IMR-90 (cell line): ENCODE measurements at regions not wholly inside any gene's neighbourhood (a gene's known extent, or its start where the extent isn't known, plus 50 kb on each side); places are given as distances from the start of the nearest gene placed in this dataset.

Experiments used
- ATAC-seq: fragments of 200-7000 bp; cut with Tn5 transposase; 2 replicates; pipeline ENCODE4 v1.9.1; 2020; ENCODE audit warnings: low read depth, mild to moderate bottlenecking, moderate library complexity
- BruUV-seq: library from RNA; stranded (reverse); fragments of 400-500 nt; replicated peaks from 2 replicates; lab custom pipeline; 2021; lab: Mats Ljungman, UMichigan
- CTCF ChIA-PET: fragments of 300-600 bp; formaldehyde crosslinking; extraction: SDS; loops from one replicate; lab custom pipeline; 2021; ENCODE audit warnings: antibody characterized with exemption; lab: Yijun Ruan, JAX
- POLR2A ChIA-PET: fragments of 300-600 bp; sonication (Branson Sonifier 250); formaldehyde crosslinking; loops from one replicate; lab custom pipeline; 2022; ENCODE audit warnings: antibody characterized with exemption; ENCODE audit not compliant: unreplicated experiment; lab: Charles Lee
- DNase-seq: peaks from one replicate; pipeline ENCODE4 v3.0.0; 2013
- H2AFZ ChIP-seq: replicated peaks from 2 replicates; pipeline ENCODE3; 2013; ENCODE audit warnings: low read length, mild to moderate bottlenecking; ENCODE audit not compliant: poor library complexity
- H2AK5ac ChIP-seq: 2 replicates; pipeline ENCODE4 v1.6.1; 2013; ENCODE audit warnings: low read depth, low read length, inconsistent platforms
- H2AK9ac ChIP-seq: replicated peaks from 2 replicates; pipeline ENCODE3; 2013; ENCODE audit warnings: mild to moderate bottlenecking, low read depth, low read length, moderate library complexity; ENCODE audit not compliant: poor library complexity
- H2BK120ac ChIP-seq: 2 replicates; pipeline ENCODE4 v1.6.1; 2013; ENCODE audit warnings: low read depth, low read length, inconsistent platforms
- H2BK15ac ChIP-seq: 3 replicates; pipeline ENCODE4 v1.6.1; 2013; ENCODE audit warnings: low read depth, low read length, inconsistent platforms
- H2BK20ac ChIP-seq: 2 replicates; pipeline ENCODE4 v1.6.1; 2013; ENCODE audit warnings: low read depth, mild to moderate bottlenecking, inconsistent platforms, low read length, moderate library complexity
- H2BK5ac ChIP-seq: 2 replicates; pipeline ENCODE4 v1.6.1; 2013; ENCODE audit warnings: mild to moderate bottlenecking, low read depth, low read length, inconsistent platforms; ENCODE audit not compliant: poor library complexity, severe bottlenecking
- H3K14ac ChIP-seq: replicated peaks from 2 replicates; pipeline ENCODE4 v1.6.1; 2013; ENCODE audit warnings: low read depth, low read length, inconsistent platforms
- H3K18ac ChIP-seq: 2 replicates; pipeline ENCODE4 v1.6.1; 2013; ENCODE audit warnings: low read depth, low read length, control low read depth
- H3K23ac ChIP-seq: 2 replicates; pipeline ENCODE4 v1.6.1; 2013; ENCODE audit warnings: low read depth, low read length, inconsistent platforms
- H3K27ac ChIP-seq: 2 replicates; pipeline ENCODE4 v1.5.1; 2013; ENCODE audit warnings: mild to moderate bottlenecking, control low read depth, low read length; ENCODE audit not compliant: insufficient read depth
- H3K27me3 ChIP-seq: 2 replicates; pipeline ENCODE4 v1.6.1; 2013; ENCODE audit warnings: low read length; ENCODE audit not compliant: control insufficient read depth, insufficient read depth
- H3K36me3 ChIP-seq: 2 replicates; pipeline ENCODE4 v1.6.1; 2013; ENCODE audit warnings: low read length, mixed read lengths; ENCODE audit not compliant: control insufficient read depth, insufficient read depth
- H3K4ac ChIP-seq: 2 replicates; pipeline ENCODE4 v1.6.1; 2013; ENCODE audit warnings: low read depth, low read length, inconsistent platforms
- H3K4me1 ChIP-seq: 2 replicates; pipeline ENCODE4 v1.6.1; 2013; ENCODE audit warnings: low read length, mixed read lengths; ENCODE audit not compliant: control insufficient read depth, insufficient read depth
- H3K4me2 ChIP-seq: 2 replicates; pipeline ENCODE4 v1.6.1; 2013; ENCODE audit warnings: low read depth, mild to moderate bottlenecking, control low read depth, low read length, moderate library complexity
- H3K4me3 ChIP-seq: 2 replicates; pipeline ENCODE4 v1.5.1; 2013; ENCODE audit warnings: low read depth, mild to moderate bottlenecking, control low read depth, low read length, moderate library complexity; ENCODE audit not compliant: insufficient read depth
- H3K56ac ChIP-seq: 2 replicates; pipeline ENCODE4 v1.6.1; 2013; ENCODE audit warnings: low read length, inconsistent platforms; ENCODE audit not compliant: insufficient read depth; ENCODE audit errors: extremely low read depth
- H3K79me1 ChIP-seq, 2 experiments: 2 replicates each; pipeline ENCODE4 v1.6.1; 2013; ENCODE audit warnings: low read length in 2 of 2, inconsistent platforms in 1 of 2, low read depth in 1 of 2
- H3K9ac ChIP-seq: 2 replicates; pipeline ENCODE4 v1.6.1; 2013; ENCODE audit warnings: low read depth, low read length, control low read depth
- H3K9me1 ChIP-seq: 2 replicates; pipeline ENCODE4 v1.6.1; 2013; ENCODE audit warnings: low read length, inconsistent platforms; ENCODE audit not compliant: insufficient read depth
- H3K9me3 ChIP-seq: 2 replicates; pipeline ENCODE4 v1.6.1; 2013; ENCODE audit warnings: low read length; ENCODE audit not compliant: control insufficient read depth, insufficient read depth
- H4K20me1 ChIP-seq: 2 replicates; pipeline ENCODE4 v1.6.1; 2013; ENCODE audit warnings: low read length, inconsistent platforms; ENCODE audit not compliant: insufficient read depth
- H4K5ac ChIP-seq: 2 replicates; pipeline ENCODE4 v1.6.1; 2013; ENCODE audit warnings: mild to moderate bottlenecking, low read depth, low read length, control low read depth
- H4K8ac ChIP-seq, 2 experiments: 2 replicates each; pipeline ENCODE4 v1.6.1; 2013; ENCODE audit warnings: low read depth in 2 of 2, low read length in 2 of 2, control low read depth in 1 of 2, inconsistent platforms in 1 of 2
- H4K91ac ChIP-seq: 2 replicates; pipeline ENCODE4 v1.6.1; 2013; ENCODE audit warnings: low read depth, low read length, inconsistent platforms; ENCODE audit not compliant: insufficient read depth
- BHLHE40 ChIP-seq: fragments of 150-350 bp; IDR thresholded peaks from 2 replicates; pipeline ENCODE4 v1.6.1; 2016; ENCODE audit warnings: mild to moderate bottlenecking, low read depth, low read length
- CEBPB ChIP-seq: IDR thresholded peaks from 2 replicates; pipeline ENCODE4 v1.6.1; 2012; ENCODE audit warnings: low read depth, low read length, improper control_type of control experiment
- CHD1 ChIP-seq: IDR thresholded peaks from 2 replicates; pipeline ENCODE4 v1.6.1; 2012; ENCODE audit warnings: low read depth, low read length, improper control_type of control experiment
- ELK1 ChIP-seq: fragments of 150-350 bp; IDR thresholded peaks from 2 replicates; pipeline ENCODE4 v1.6.1; 2016; ENCODE audit warnings: low read depth, mild to moderate bottlenecking, low read length, moderate library complexity, borderline replicate concordance
- FOS ChIP-seq: fragments of 150-350 bp; IDR thresholded peaks from 2 replicates; pipeline ENCODE4 v1.6.1; 2016; ENCODE audit warnings: low read depth, low read length
- MAZ ChIP-seq: IDR thresholded peaks from 2 replicates; pipeline ENCODE4 v1.6.1; 2012; ENCODE audit warnings: low read depth, mild to moderate bottlenecking, low read length, improper control_type of control experiment, moderate library complexity, borderline replicate concordance
- MXI1 ChIP-seq: IDR thresholded peaks from 2 replicates; pipeline ENCODE4 v1.6.1; 2012; ENCODE audit warnings: low read depth, mild to moderate bottlenecking, low read length, moderate library complexity, borderline replicate concordance
- NFE2L2 ChIP-seq: fragments of 150-350 bp; IDR thresholded peaks from 2 replicates; pipeline ENCODE4 v1.6.1; 2016; ENCODE audit warnings: low read depth, mild to moderate bottlenecking, low read length
- POLR2A ChIP-seq: IDR thresholded peaks from 2 replicates; pipeline ENCODE4 v1.6.1; 2012; ENCODE audit warnings: mild to moderate bottlenecking, low read depth, low read length
- RAD21 ChIP-seq: IDR thresholded peaks from 2 replicates; pipeline ENCODE4 v1.6.1; 2012; ENCODE audit warnings: low read length, improper control_type of control experiment
- SMC3 ChIP-seq: fragments of 150-350 bp; IDR thresholded peaks from 2 replicates; pipeline ENCODE4 v1.6.1; 2016; ENCODE audit warnings: low read depth, mild to moderate bottlenecking, antibody characterized with exemption, low read length, moderate library complexity
- USF2 ChIP-seq: fragments of 150-350 bp; IDR thresholded peaks from 2 replicates; pipeline ENCODE4 v1.6.1; 2017; ENCODE audit warnings: mild to moderate bottlenecking, antibody characterized with exemption, low read length, low read depth
- WGBS, 2 experiments: methylation state at CpG; one replicate each; pipeline versions ENCODE4 v1.1.5 to v1.1.7; 2013; ENCODE audit warnings: missing lambda C conversion rate in 2 of 2; ENCODE audit not compliant: insufficient read length in 1 of 2; ENCODE audit errors: extremely low coverage in 2 of 2; 5-methylcytosine and 5-hydroxymethylcytosine counted together
- dilution Hi-C: fragments of 300-500 bp; cut with HindIII; formaldehyde crosslinking; loops from one replicate; pipeline ENCODE4 v1.14.3; 2018; ENCODE audit warnings: low sequenced_read_pairs; ENCODE audit not compliant: unreplicated experiment
- in situ Hi-C: fragments of 300-500 bp; cut with MboI; formaldehyde crosslinking; loops from 3 replicates; pipeline ENCODE4 v1.14.3; 2019; ENCODE audit warnings: low sequenced_read_pairs, inconsistent platforms, mixed read lengths
- intact Hi-C: fragments of 100-400 bp; cut with micrococcal nuclease; formaldehyde crosslinking; loops from 2 replicates; pipeline ENCODE4 v1.10.0; 2022

GRCh38 chr16:8239443-8239842 lies 350.9 kb downstream of the TMEM114 start:
- Histone ChIP-seq H4K5ac (no peak overlapping the region), H2AK5ac (no peak overlapping the region), H3K18ac (no peak overlapping the region), H2BK15ac (no peak overlapping the region), H4K91ac (no peak overlapping the region), H2AK9ac (no peak overlapping the region), H3K4me1 (no peaks in the 10 kb centered on the region), H2BK120ac (no peak overlapping the region), H4K20me1 (no peaks in the 10 kb centered on the region), H3K9me1 (no peaks in the 10 kb centered on the region), H3K4me3 (no peak overlapping the region), H4K8ac (no peak overlapping the region), H3K27me3 (no peaks in the 10 kb centered on the region), H3K56ac (no peak overlapping the region), H2BK20ac (no peak overlapping the region), H2BK5ac (no peak overlapping the region), H3K27ac (no peak overlapping the region), H3K9ac (no peak overlapping the region), H3K79me1 (no peaks in the 10 kb centered on the region), H3K9me3 (peaks cover 22% of the 10 kb centered on the region), H3K4me2 (no peak overlapping the region), H3K14ac (no peak overlapping the region), H3K23ac (no peak overlapping the region), H3K4ac (no peak overlapping the region), H2AFZ (no peak overlapping the region), H3K36me3 (no peaks in the 10 kb centered on the region)
- TF ChIP-seq MXI1 (no peak), MAZ (no peak), CHD1 (no peak), CEBPB (no peak), NFE2L2 (no peak), USF2 (no peak), RAD21 (no peak), BHLHE40 (no peak), ELK1 (no peak), POLR2A (no peak), FOS (no peak), SMC3 (no peak)
- ChIA-PET POLR2A (no interaction called here), CTCF (no interaction called here)
- DNase-seq (no peak), ATAC-seq (no peak)
- in situ Hi-C loops: no loop called here
- no TSS peak for BruUV-seq
- intact Hi-C loops: no loop called here
- dilution Hi-C loops: no loop called here
- WGBS, 2 experiments: 20% methylated on average over 1 of the region's 2 CpGs; no CpG with 5 or more reads in 1 of the 2 experiments
